ENCODE measurements at regions not wholly inside any gene's neighbourhood (a gene's known extent, or its start where the extent isn't known, plus 50 kb on each side); places are given as distances from the start of the nearest gene placed in this dataset.

DNA sequence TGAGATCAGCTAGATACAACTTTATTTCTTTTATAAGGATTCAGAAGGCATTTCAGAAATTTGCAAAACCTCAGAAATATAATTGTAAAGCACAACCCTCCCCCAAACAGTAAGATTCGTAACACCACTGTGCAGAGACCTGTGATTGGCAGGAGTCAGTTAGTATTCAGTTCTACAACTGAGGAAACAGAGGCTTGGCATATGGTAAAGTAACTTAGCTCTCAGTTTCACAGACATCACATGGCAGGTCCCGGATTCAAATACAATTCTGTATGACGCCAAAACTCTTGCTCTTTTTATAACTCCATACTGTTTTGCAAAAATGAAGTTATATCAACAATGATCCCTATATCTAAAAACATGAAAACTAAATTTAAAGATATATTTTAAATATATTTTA lies 225.6 kb upstream of the LMCD1 start:
- Histone ChIP-seq H3K36me3 (no peaks in the 10 kb centered on the region), H3K9me3 (no peaks in the 10 kb centered on the region), H3K27me3 (no peaks in the 10 kb centered on the region), H3K4me3 (no peak overlapping the region), H3K4me1 (no peaks in the 10 kb centered on the region), H3K27ac (no peak overlapping the region)
- DNase-seq (no peak), ATAC-seq (no peak), FAIRE-seq (no peak)
- intact Hi-C loops (cut with DNase I): no loop called here
- no peak for TF ChIP-seq CTCF (IDR thresholded peaks at IDR 0.05)
- 87 to 96% methylated on average over 3 of the region's 3 CpGs for WGBS, 2 donors

GRCh38 chr3:8276506-8276905 lies 225.1 kb upstream of the LMCD1 start:
- Histone ChIP-seq H3K36me3 (no peaks in the 10 kb centered on the region), H3K4me3 (no peak overlapping the region), H3K27me3 (no peaks in the 10 kb centered on the region), H3K27ac (no peak overlapping the region), H3K4me1 (no peaks in the 10 kb centered on the region), H3K9me3 (no peaks in the 10 kb centered on the region)
- TF ChIP-seq CTCF (IDR thresholded peaks at IDR 0.05): no peak
- no peak for ATAC-seq
- no peak for DNase-seq
- WGBS, 2 donors: 80 to 86% methylated on average over 2 of the region's 2 CpGs
- intact Hi-C loops (cut with DNase I): no loop called here
- FAIRE-seq: no peak

GRCh38 chr3:8278448-8278847 lies 223.2 kb upstream of the LMCD1 start:
- DNase-seq (no peak), FAIRE-seq (no peak), ATAC-seq (no peak)
- no peaks in the 10 kb centered on the region for H3K36me3 ChIP-seq
- H3K4me1 ChIP-seq: no peaks in the 10 kb centered on the region
- H3K27me3 ChIP-seq: no peaks in the 10 kb centered on the region
- intact Hi-C loops (cut with DNase I): no loop called here
- WGBS, 2 donors: 81 to 87% methylated on average over 7 of the region's 7 CpGs
- TF ChIP-seq CTCF (IDR thresholded peaks at IDR 0.05): no peak
- no peaks in the 10 kb centered on the region for H3K9me3 ChIP-seq
- H3K27ac ChIP-seq: no peak overlapping the region
- H3K4me3 ChIP-seq: no peak overlapping the region

GRCh38 chr3:8279476-8279875 lies 222.1 kb upstream of the LMCD1 start:
- WGBS, 2 donors: 61 to 69% methylated on average over 7 of the region's 7 CpGs

More at GRCh38 chr3:8279476-8279875, 222.1 kb upstream of the LMCD1 start:
- intact Hi-C loops (cut with DNase I): no loop called here
- Histone ChIP-seq H3K4me3 (no peak overlapping the region), H3K36me3 (no peaks in the 10 kb centered on the region), H3K4me1 (no peaks in the 10 kb centered on the region), H3K27me3 (no peaks in the 10 kb centered on the region), H3K9me3 (no peaks in the 10 kb centered on the region), H3K27ac (no peak overlapping the region)
- ATAC-seq (no peak), FAIRE-seq (no peak), DNase-seq (no peak)
- no peak for TF ChIP-seq CTCF (IDR thresholded peaks at IDR 0.05)

All from pancreas (tissue), 10 donors.